BE2C (cell line): ENCODE measurements at regions not wholly inside any gene's neighbourhood (a gene's known extent, or its start where the extent isn't known, plus 50 kb on each side); places are given as distances from the start of the nearest gene placed in this dataset.

ENCODE experiments used
- DNase-seq: peaks from one replicate; pipeline ENCODE4 v3.0.0-alpha.2; 2020
- H3K27me3 ChIP-seq: fragments of 250-450 bp; sonication (Bioruptor Pico); 2 replicates; pipeline ENCODE4 v1.5.1; 2020; ENCODE audit warnings: mild to moderate bottlenecking
- H3K36me3 ChIP-seq: fragments of 250-450 bp; sonication (Bioruptor Pico); 2 replicates; pipeline ENCODE4 v1.5.1; 2020; ENCODE audit warnings: mild to moderate bottlenecking
- H3K4me1 ChIP-seq: fragments of 250-450 bp; sonication (Bioruptor Pico); 2 replicates; pipeline ENCODE4 v1.5.1; 2020
- H3K4me3 ChIP-seq: 2 replicates; pipeline ENCODE4 v1.5.1; 2011; ENCODE audit warnings: low read depth, low read length
- H3K9me3 ChIP-seq: fragments of 250-450 bp; sonication (Bioruptor Pico); 2 replicates; pipeline ENCODE4 v1.5.1; 2020
- CTCF ChIP-seq: IDR thresholded peaks from 2 replicates; pipeline ENCODE4 v1.5.1; 2012; ENCODE audit warnings: mild to moderate bottlenecking, low read depth, low read length

GRCh38 chr2:146392631-146393030, 1452.2 kb upstream of the ACVR2A start:
- no peak for DNase-seq
- no peaks in the 10 kb centered on the region for H3K27me3 ChIP-seq
- no peaks in the 10 kb centered on the region for H3K36me3 ChIP-seq
- H3K4me1 ChIP-seq, result no peaks in the 10 kb centered on the region
- H3K9me3 ChIP-seq, result no peaks in the 10 kb centered on the region
- no peak overlapping the region for H3K4me3 ChIP-seq
- TF ChIP-seq CTCF, result no peak

GRCh38 chr2:146392186-146392585, 1452.6 kb upstream of the ACVR2A start:
- TF ChIP-seq CTCF, result no peak
- no peaks in the 10 kb centered on the region for H3K27me3 ChIP-seq
- H3K4me1 ChIP-seq, result no peaks in the 10 kb centered on the region
- no peak for DNase-seq
- no peaks in the 10 kb centered on the region for H3K9me3 ChIP-seq
- H3K36me3 ChIP-seq, result no peaks in the 10 kb centered on the region
- H3K4me3 ChIP-seq, result no peak overlapping the region

- no peak for DNase-seq
- no peaks in the 10 kb centered on the region for H3K9me3 ChIP-seq
- no peak for TF ChIP-seq CTCF
Observed at GRCh38 chr2:146388757-146389156, 1456.1 kb upstream of the ACVR2A start.

GRCh38 chr2:146386096-146386495, 1458.7 kb upstream of the ACVR2A start:
- no peaks in the 10 kb centered on the region for H3K4me1 ChIP-seq
- TF ChIP-seq CTCF, result no peak
- H3K4me3 ChIP-seq, result no peak overlapping the region
- no peak for DNase-seq
- H3K9me3 ChIP-seq, result no peaks in the 10 kb centered on the region
- no peaks in the 10 kb centered on the region for H3K36me3 ChIP-seq
- H3K27me3 ChIP-seq, result no peaks in the 10 kb centered on the region

More at GRCh38 chr2:146388757-146389156, 1456.1 kb upstream of the ACVR2A start:
- Histone ChIP-seq H3K27me3 (no peaks in the 10 kb centered on the region), H3K4me3 (no peak overlapping the region), H3K36me3 (no peaks in the 10 kb centered on the region), H3K4me1 (no peaks in the 10 kb centered on the region)

GRCh38 chr2:146385031-146385430, 1459.8 kb upstream of the ACVR2A start:
- H3K4me1 ChIP-seq, result no peaks in the 10 kb centered on the region
- no peak overlapping the region for H3K4me3 ChIP-seq

More at GRCh38 chr2:146385031-146385430, 1459.8 kb upstream of the ACVR2A start:
- no peak for DNase-seq
- H3K27me3 ChIP-seq, result no peaks in the 10 kb centered on the region
- no peaks in the 10 kb centered on the region for H3K9me3 ChIP-seq
- no peaks in the 10 kb centered on the region for H3K36me3 ChIP-seq
- TF ChIP-seq CTCF, result no peak
